Gastrocnemius medialis (tissue), 4 donors: ENCODE measurements at regions not wholly inside any gene's neighbourhood (a gene's known extent, or its start where the extent isn't known, plus 50 kb on each side); places are given as distances from the start of the nearest gene placed in this dataset.
"Not testable (repeated sequence)": the region's sequence is repeated elsewhere in the genome, so short reads cannot be mapped to it uniquely, and the experiment has no call there.

ENCODE experiments used
- ATAC-seq, 2 donors: fragments of 150-250 bp; one replicate each; pipeline ENCODE4 v1.9.1; 2016
- DNase-seq, 2 donors: peaks; one replicate each; pipeline ENCODE4 v3.0.0-alpha.2; 2019
- H3K27ac ChIP-seq, 4 donors: fragments of 200-600 bp; sonication (generic); 1 replicate in 1 of 4; 2 replicates in 3 of 4; pipeline ENCODE4 v1.5.1; 2016 to 2018; ENCODE audit warnings: mild to moderate bottlenecking in 2 of 4, moderate library complexity in 1 of 4
- H3K27me3 ChIP-seq, 3 donors: fragments of 200-600 bp; sonication (generic) in 2 of 3; 1 replicate in 1 of 3; 2 replicates in 2 of 3; pipeline versions ENCODE4 v1.5.1 to v1.6.0; 2016 to 2019; ENCODE audit warnings: mild to moderate bottlenecking in 1 of 3, moderate library complexity in 1 of 3
- H3K36me3 ChIP-seq, 2 donors: fragments of 200-600 bp; sonication (generic) in 1 of 2; one replicate each; pipeline ENCODE4 v1.5.1; 2017 to 2018
- H3K4me1 ChIP-seq, 2 donors: fragments of 200-600 bp; sonication (generic) in 1 of 2; one replicate each; pipeline ENCODE4 v1.5.1; 2016 to 2017; ENCODE audit warnings: mild to moderate bottlenecking in 2 of 2
- H3K4me3 ChIP-seq, 4 donors: fragments of 200-600 bp; sonication (generic) in 3 of 4; 1 replicate in 1 of 4; 2 replicates in 3 of 4; pipeline ENCODE4 v1.5.1; 2016 to 2019; ENCODE audit warnings: mild to moderate bottlenecking in 2 of 4
- H3K9me3 ChIP-seq, 3 donors: fragments of 200-600 bp; sonication (generic) in 2 of 3; 1 replicate in 1 of 3; 2 replicates in 2 of 3; pipeline ENCODE4 v1.5.1; 2016 to 2019
- POLR2A ChIP-seq, 2 donors: fragments of 450-650 bp; IDR thresholded peaks; one replicate each; pipeline ENCODE4 v1.6.1; 2017; ENCODE audit warnings: antibody characterized with exemption in 2 of 2, mild to moderate bottlenecking in 2 of 2, moderate library complexity in 2 of 2
- in situ Hi-C, 4 donors: fragments of 200-750 bp; cut with MboI; loops; one replicate each; pipeline versions ENCODE4 v1.15.0 to v1.8.0; 2017; ENCODE audit warnings: low sequenced_read_pairs in 4 of 4
- intact Hi-C: fragments of 100-400 bp; cut with DNase I; formaldehyde crosslinking; loops from one replicate; pipeline ENCODE4 v1.15.1; 2023; ENCODE audit warnings: low total_unique reads
- TF ChIP-seq, protein P1 (sequence below), 5 experiments: fragments of 450-650 bp in 3 of 5; fragments of 200-600 bp in 2 of 5; sonication (generic) in 2 of 5; IDR thresholded peaks in 4 of 5; conservative IDR thresholded peaks in 1 of 5; 1 replicate in 4 of 5; 2 replicates in 1 of 5; pipeline ENCODE4 v1.5.1; 2016 to 2019; ENCODE audit warnings: antibody characterized with exemption in 5 of 5, mild to moderate bottlenecking in 3 of 5, moderate library complexity in 3 of 5

DNA sequence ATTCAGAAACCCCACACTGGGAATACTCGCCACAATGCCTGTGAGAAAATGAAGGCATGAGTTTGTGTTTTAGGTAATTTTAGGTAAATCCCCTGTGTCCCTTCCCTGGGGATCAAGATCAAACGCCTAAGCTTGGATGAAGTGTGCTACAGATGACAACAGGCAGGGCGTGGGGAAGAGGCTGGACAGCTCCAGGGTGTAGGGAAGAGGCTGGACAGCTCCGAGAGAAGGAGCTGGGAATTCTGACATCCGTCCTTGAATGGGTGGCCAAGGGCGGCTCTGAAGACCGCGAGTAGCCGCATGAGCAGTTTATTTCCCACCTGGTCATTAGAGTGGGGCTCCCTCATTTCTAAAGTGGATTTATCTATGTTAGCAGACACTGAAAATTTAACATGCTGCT, 109.7 kb downstream of the RAMP3 start:
- H3K9me3 ChIP-seq = no peaks in the 10 kb centered on the region
- ATAC-seq (no peak), DNase-seq (no peak)
- no peak overlapping the region for H3K4me3 ChIP-seq
- H3K27me3 ChIP-seq = no peaks in the 10 kb centered on the region
- no peaks in the 10 kb centered on the region for H3K4me1 ChIP-seq
- no peak overlapping the region for H3K27ac ChIP-seq
- H3K36me3 ChIP-seq = no peaks in the 10 kb centered on the region
- in situ Hi-C loops = no loop called here
- intact Hi-C loops = no loop called here
- TF ChIP-seq POLR2A (IDR thresholded peaks at IDR 0.05) = no peak
- TF ChIP-seq, protein P1, sequence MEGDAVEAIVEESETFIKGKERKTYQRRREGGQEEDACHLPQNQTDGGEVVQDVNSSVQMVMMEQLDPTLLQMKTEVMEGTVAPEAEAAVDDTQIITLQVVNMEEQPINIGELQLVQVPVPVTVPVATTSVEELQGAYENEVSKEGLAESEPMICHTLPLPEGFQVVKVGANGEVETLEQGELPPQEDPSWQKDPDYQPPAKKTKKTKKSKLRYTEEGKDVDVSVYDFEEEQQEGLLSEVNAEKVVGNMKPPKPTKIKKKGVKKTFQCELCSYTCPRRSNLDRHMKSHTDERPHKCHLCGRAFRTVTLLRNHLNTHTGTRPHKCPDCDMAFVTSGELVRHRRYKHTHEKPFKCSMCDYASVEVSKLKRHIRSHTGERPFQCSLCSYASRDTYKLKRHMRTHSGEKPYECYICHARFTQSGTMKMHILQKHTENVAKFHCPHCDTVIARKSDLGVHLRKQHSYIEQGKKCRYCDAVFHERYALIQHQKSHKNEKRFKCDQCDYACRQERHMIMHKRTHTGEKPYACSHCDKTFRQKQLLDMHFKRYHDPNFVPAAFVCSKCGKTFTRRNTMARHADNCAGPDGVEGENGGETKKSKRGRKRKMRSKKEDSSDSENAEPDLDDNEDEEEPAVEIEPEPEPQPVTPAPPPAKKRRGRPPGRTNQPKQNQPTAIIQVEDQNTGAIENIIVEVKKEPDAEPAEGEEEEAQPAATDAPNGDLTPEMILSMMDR (IDR thresholded peaks at IDR 0.05 in 4 of 5, conservative IDR thresholded peaks at IDR 0.05 in 1 of 5) = no peak

GRCh38 chr7:45268013-45268412, 110.4 kb downstream of the RAMP3 start:
- TF ChIP-seq, protein P1 (IDR thresholded peaks at IDR 0.05 in 4 of 5, conservative IDR thresholded peaks at IDR 0.05 in 1 of 5) = no peak
- no peak for TF ChIP-seq POLR2A (IDR thresholded peaks at IDR 0.05)
- intact Hi-C loops = no loop called here
- no peak overlapping the region for H3K4me3 ChIP-seq
- no peaks in the 10 kb centered on the region for H3K36me3 ChIP-seq
- no peaks in the 10 kb centered on the region for H3K4me1 ChIP-seq
- DNase-seq (no peak), ATAC-seq (no peak)
- H3K27ac ChIP-seq = no peak overlapping the region
- no peaks in the 10 kb centered on the region for H3K9me3 ChIP-seq
- in situ Hi-C loops = no loop called here
- H3K27me3 ChIP-seq = no peaks in the 10 kb centered on the region

DNA sequence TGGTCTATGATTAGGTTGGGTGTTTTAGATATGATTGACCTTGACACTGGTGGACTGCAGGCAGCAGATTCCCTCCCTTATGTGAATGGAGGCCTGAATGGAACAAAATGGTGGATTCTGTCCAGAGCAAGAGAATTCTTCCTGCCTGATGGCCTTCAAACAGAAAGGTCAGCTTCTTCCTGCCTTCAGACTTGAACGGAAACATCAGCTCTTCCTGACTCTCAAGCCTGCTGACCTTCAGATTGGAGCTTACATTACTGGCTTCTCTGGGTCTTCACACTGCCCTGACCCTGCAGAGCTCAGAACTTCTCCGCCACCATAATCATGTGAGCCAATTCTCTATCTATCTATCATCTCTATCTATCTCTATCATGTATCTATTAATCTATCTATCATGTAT, 111.6 kb downstream of the RAMP3 start:
- H3K4me3 ChIP-seq = no peak overlapping the region
- no peaks in the 10 kb centered on the region for H3K36me3 ChIP-seq
- intact Hi-C loops (no loop called here), in situ Hi-C loops (no loop called here)
- no peak for ATAC-seq
- no peak for TF ChIP-seq POLR2A (IDR thresholded peaks at IDR 0.05)
- TF ChIP-seq, protein P1 (IDR thresholded peaks at IDR 0.05 in 4 of 5, conservative IDR thresholded peaks at IDR 0.05 in 1 of 5) = no peak
- no peak for DNase-seq
- H3K27ac ChIP-seq = no peak overlapping the region
- no peaks in the 10 kb centered on the region for H3K27me3 ChIP-seq
- no peaks in the 10 kb centered on the region for H3K9me3 ChIP-seq
- no peaks in the 10 kb centered on the region for H3K4me1 ChIP-seq

DNA sequence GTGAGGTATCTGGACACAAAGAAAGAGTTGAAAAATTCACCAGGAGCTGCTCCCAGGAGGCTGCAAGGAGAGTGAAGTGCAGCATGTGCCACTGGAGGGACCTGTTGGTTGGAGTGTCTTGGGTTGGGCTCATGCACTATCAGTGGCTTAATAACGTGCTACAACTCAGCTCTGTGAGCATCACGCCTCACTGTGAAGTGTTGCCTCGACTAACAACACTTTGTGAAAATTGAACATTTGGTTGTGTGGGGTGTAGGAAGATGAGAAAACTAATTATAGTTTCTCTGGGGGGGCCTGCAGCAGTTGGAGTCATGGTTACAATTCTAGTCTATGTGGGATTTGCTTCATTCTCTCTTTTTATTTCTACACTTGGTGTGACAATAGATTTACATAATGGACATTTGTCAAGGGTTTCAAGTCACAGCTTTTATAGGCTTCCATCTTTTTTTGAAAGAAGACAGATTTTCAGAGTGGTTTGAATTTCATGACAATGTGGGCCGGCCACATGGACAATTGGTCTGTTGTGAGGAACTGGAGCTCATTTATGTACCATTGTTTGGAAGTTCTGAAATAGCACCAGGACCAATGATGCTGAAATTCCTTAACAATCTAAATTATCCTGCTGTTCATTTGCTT, 121.3 kb downstream of the RAMP3 start:
- DNase-seq = no peak
- Histone ChIP-seq H3K36me3 (no peaks in the 10 kb centered on the region), H3K4me3 (no peak overlapping the region), H3K9me3 (no peaks in the 10 kb centered on the region), H3K4me1 (no peaks in the 10 kb centered on the region), H3K27me3 (no peaks in the 10 kb centered on the region), H3K27ac (no peak overlapping the region)
- no peak for TF ChIP-seq POLR2A (IDR thresholded peaks at IDR 0.05)
- TF ChIP-seq, protein P1 (IDR thresholded peaks at IDR 0.05 in 4 of 5, conservative IDR thresholded peaks at IDR 0.05 in 1 of 5) = no peak
- intact Hi-C loops = no loop called here
- no peak for ATAC-seq
- in situ Hi-C loops = no loop called here

DNA sequence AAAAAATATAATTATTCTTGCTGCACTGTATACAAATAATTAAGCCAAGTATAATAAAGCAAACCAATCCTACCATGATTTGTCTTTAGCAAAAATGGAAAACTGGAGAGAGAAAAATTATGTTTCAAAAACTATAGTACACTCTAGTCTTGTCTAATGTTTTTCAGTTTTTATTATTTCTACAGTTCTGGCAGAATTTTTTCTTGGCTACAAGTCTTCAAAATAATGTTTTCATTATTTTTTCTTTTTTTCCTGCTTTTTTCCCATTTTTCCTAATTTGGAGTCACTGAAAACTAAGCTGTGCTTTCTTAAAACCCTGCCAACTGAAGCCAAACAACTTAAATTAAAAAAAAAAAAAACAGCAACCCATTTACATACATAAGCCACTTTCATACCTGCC, 132.0 kb downstream of the RAMP3 start:
- H3K27me3 ChIP-seq, in situ Hi-C loops, H3K9me3 ChIP-seq, H3K36me3 ChIP-seq, DNase-seq, ATAC-seq, H3K4me1 ChIP-seq, intact Hi-C loops, H3K27ac ChIP-seq, H3K4me3 ChIP-seq: not testable (repeated sequence)
